ENCODE measurements at regions not wholly inside any gene's neighbourhood (a gene's known extent, or its start where the extent isn't known, plus 50 kb on each side); places are given as distances from the start of the nearest gene placed in this dataset.

DNA sequence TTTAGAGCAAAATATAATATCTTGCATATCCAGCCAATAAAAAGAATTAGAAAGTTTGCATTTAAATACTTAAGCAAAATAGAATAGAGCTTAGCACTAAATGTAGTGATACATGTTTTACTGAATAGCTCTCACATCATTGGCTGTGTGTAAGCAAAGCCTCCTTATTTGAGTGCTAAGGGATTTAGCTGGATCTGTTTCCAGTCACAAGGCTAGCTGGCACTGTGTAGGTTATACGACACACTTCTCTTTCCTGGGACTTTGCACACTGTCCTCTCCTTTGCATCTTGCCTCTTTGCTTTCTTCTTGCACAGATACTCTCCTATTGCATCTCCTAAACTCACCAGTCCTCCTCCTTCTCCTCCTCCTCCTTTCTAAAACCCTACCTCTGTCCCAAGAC lies 423.8 kb downstream of the KLF5 start:
- in situ Hi-C loops (cut with MboI; ENCODE audit: low pct_unique_long_range_greater_than_20kb, low sequenced_read_pairs, unreplicated experiment) = no loop called here
- TF ChIP-seq, protein P1, sequence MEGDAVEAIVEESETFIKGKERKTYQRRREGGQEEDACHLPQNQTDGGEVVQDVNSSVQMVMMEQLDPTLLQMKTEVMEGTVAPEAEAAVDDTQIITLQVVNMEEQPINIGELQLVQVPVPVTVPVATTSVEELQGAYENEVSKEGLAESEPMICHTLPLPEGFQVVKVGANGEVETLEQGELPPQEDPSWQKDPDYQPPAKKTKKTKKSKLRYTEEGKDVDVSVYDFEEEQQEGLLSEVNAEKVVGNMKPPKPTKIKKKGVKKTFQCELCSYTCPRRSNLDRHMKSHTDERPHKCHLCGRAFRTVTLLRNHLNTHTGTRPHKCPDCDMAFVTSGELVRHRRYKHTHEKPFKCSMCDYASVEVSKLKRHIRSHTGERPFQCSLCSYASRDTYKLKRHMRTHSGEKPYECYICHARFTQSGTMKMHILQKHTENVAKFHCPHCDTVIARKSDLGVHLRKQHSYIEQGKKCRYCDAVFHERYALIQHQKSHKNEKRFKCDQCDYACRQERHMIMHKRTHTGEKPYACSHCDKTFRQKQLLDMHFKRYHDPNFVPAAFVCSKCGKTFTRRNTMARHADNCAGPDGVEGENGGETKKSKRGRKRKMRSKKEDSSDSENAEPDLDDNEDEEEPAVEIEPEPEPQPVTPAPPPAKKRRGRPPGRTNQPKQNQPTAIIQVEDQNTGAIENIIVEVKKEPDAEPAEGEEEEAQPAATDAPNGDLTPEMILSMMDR (IDR thresholded peaks at IDR 0.05; ENCODE audit: extremely low read depth, insufficient read depth, missing control alignments) = no peak
- DNase-seq (ENCODE audit: low spot score) = no peak

DNA sequence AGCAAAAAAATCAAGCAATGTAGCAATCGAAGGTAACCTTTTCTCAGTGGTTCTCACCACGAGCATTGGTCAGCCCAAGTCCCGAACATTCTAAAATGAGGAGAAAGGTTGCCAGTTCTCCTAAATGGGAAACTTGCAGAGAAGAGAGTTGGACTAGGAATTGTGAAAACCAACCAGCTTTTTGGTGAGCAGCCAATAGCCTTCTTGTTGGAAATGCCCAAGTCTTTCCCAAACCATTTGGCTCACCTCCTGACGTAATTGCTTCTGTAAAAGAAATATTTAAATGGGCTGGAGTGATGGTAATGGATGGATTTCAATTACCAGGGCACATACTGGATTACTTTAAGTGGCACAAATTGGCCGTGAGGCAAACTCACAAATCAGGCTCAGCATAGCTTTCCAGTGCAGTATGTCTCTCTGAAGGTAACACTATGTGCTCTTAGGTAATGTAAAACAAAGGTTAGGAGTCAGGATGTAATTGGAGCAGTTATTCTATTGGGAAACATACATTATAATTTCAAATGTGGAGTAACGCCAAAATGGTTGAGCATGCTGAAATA lies 423.2 kb downstream of the KLF5 start:
- no peak for DNase-seq (ENCODE audit: low spot score)
- in situ Hi-C loops (cut with MboI; ENCODE audit: low pct_unique_long_range_greater_than_20kb, low sequenced_read_pairs, unreplicated experiment) = no loop called here
- TF ChIP-seq, protein P1 (IDR thresholded peaks at IDR 0.05; ENCODE audit: extremely low read depth, insufficient read depth, missing control alignments) = no peak

DNA sequence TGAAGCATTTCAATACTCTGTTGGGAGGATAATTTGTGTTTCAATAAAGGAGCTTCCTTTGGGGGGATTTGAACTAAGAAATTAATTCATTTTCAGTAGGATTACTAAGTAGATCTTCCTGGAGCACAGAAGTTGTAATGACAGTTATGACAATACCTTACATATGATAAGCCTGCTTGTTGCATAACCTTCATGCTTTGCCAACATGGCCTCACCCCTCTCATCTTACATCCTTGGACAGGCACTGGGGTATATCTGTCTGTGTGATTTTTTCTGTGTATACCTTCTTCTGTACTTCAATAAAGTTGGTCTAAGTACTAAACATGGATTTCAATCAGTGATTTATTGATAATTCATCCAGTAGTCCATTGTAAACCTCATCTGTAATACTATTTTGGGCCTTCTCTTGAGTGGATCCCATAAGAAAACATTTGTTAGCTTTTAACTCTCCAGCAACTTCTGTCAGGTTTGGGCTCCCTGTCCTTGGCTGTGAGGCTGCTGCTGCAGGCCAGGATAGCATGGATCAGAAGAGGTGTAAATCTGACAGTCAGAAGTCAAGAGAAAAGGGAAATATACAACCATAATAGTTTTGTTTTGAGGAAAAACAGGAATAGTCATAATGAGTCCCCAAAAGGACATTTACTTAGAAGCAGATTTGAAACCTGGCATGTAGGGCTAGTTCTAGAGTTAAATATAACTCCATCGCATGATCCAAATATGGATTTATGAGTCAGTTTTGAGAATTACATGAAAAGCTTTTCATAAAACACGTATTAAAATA lies 422.2 kb downstream of the KLF5 start:
- TF ChIP-seq, protein P1 (IDR thresholded peaks at IDR 0.05; ENCODE audit: extremely low read depth, insufficient read depth, missing control alignments) = no peak
- in situ Hi-C loops (cut with MboI; ENCODE audit: low pct_unique_long_range_greater_than_20kb, low sequenced_read_pairs, unreplicated experiment) = no loop called here
- no peak for DNase-seq (ENCODE audit: low spot score)

DNA sequence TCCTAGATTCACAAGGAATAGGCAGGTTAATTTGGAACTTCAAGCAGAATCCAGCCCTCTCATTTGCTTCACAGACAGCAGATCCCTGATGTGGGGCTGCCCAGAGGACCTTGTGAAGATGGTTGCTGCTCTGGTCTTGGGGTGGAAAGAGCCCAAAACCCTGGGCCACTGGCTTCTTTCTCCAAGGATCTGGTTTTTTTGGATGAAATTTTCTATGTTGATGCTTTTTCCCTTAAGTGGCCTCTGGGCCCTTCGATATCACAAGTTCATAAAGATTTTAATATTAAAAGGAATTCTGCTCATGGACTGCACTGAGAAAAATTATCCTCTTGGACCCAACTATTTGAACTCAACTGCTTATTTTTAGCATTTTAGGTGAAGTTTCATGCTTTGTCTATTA lies 421.1 kb downstream of the KLF5 start:
- in situ Hi-C loops (cut with MboI; ENCODE audit: low pct_unique_long_range_greater_than_20kb, low sequenced_read_pairs, unreplicated experiment) = no loop called here
- TF ChIP-seq, protein P1 (IDR thresholded peaks at IDR 0.05; ENCODE audit: extremely low read depth, insufficient read depth, missing control alignments) = no peak
- no peak for DNase-seq (ENCODE audit: low spot score)

DNA sequence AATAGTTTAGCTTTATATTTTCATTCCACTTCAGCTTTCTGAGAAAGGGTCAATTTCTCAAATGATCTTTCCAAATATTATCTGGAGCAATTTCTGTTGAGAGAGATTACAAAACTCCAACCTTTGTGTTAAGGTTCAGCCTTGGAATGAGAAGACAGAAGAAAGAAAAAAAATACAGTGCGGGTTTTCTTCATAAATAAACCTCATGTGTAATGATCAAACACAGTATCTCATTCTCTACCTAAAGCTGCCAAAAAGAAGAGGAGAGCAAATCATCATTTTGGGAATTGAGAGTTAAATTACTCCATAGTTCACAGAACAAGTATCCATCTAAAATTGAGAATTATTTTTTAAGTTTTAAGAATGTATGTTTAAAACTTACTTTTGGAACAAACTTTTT lies 420.5 kb downstream of the KLF5 start:
- no peak for DNase-seq (ENCODE audit: low spot score)
- TF ChIP-seq, protein P1 (IDR thresholded peaks at IDR 0.05; ENCODE audit: extremely low read depth, insufficient read depth, missing control alignments) = no peak
- in situ Hi-C loops (cut with MboI; ENCODE audit: low pct_unique_long_range_greater_than_20kb, low sequenced_read_pairs, unreplicated experiment) = no loop called here

DNA sequence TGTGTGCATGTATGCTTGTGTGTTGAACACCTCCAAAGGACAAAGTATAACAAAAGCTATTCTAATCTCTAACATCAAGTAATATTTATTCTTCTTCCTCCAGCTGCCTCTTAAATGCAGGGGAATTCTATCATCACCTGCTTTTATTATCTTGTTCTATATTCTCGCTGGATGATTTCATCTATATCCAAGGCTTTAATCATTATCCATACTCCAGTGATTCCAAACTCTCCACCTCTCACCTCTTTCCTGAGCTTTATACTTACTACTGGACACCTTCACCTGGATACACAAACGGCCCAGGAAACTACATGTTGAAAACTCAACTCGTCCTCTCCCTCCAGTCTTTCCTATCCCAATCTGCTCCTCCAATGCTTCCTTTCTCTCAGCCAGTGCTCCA lies 418.6 kb downstream of the KLF5 start:
- TF ChIP-seq, protein P1 (IDR thresholded peaks at IDR 0.05; ENCODE audit: extremely low read depth, insufficient read depth, missing control alignments) = no peak
- no peak for DNase-seq (ENCODE audit: low spot score)
- in situ Hi-C loops (cut with MboI; ENCODE audit: low pct_unique_long_range_greater_than_20kb, low sequenced_read_pairs, unreplicated experiment) = no loop called here
